ENCODE measurements at regions not wholly inside any gene's neighbourhood (a gene's known extent, or its start where the extent isn't known, plus 50 kb on each side); places are given as distances from the start of the nearest gene placed in this dataset.

DNA sequence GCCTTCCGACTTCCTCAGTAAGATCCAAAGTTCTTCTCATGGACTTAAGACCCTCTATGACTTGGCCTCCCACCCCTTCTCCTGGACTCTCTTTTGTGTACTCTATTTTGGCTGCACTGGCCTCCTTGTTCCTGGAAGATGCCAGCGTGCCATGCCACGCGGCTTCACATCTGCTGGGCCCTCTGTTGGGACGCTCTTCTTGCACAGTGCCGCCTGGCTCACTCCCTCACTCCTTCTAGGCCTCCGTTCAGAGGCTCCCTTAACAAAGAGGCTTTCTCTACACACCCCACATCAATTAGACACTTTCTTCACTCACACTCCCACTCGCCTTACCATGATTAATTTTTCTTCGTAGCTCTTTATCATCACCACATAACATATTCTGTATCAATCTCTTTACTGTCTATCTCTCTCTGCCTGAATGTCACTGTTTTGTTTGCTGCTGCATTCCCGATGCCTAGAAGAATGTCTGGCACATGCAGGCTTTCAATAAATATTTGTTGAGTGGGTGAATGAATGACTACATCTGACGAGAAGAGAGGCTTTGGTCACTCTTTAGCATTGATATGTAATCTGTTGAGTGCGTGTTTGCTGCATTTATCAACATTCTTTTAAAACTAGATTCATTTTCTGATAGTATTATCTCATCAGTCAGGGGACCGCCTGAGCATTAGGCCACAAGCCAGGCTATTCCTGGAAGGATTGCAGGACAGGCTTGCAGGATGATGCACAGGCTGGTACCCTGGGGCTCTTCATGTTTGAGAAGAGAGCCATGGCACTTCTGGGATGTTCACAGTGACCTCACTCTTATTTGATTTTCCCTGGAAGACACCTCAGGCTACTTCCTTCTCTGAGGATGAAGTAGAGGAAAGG, 60.6 kb upstream of the AMPD3 start:
- no peaks in the 10 kb centered on the region for H3K9me3 Mint-ChIP-seq
- ATAC-seq (ENCODE audit: low read depth), result no peak
- no peak overlapping the region for H3K4me3 Mint-ChIP-seq
- no peak for DNase-seq
- peaks cover 7% of the 10 kb centered on the region for H3K4me1 Mint-ChIP-seq
- POLR2A ChIA-PET, result no interaction called here
- H3K27me3 Mint-ChIP-seq, result peaks cover 22% of the 10 kb centered on the region
- H3K27ac Mint-ChIP-seq, result no peak overlapping the region
- H3K36me3 Mint-ChIP-seq, result no peaks in the 10 kb centered on the region

DNA sequence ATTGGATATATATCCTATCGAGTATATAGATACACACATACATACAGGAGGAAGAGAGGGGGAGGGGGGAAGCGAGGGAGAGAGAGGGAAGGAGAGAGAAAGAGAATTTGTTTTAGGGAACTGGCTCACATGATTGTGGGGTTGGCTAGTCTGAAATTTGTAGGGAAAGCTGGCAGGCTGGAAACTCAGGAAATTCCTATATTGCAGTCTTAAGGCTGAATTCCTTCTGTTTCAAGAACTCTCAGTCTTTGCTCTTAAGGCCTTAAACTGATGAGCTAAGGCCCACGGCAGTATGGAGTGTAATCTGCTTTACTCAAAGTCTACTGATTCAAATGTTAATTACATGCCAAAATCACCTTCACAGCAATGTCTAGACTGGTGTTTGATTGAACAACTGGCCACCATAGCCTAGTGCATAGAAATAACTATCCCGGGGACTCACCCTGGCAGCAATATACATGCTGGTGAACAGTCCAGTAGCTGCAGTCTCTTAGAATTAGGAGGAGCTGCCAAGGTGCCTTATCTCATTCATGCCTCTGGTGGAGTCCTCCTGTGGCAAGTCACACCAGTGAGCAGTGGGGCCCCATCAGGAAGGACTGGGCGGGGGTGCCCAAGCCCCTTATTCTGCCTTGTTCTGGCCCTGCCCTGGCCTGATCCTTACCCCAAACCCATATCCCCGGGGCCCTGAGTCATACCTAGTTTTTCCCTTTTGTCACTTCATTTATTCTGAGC, 59.7 kb upstream of the AMPD3 start:
- H3K4me3 Mint-ChIP-seq, result no peak overlapping the region
- H3K9me3 Mint-ChIP-seq, result no peaks in the 10 kb centered on the region
- H3K27me3 Mint-ChIP-seq, result peaks cover 17% of the 10 kb centered on the region
- ATAC-seq (ENCODE audit: low read depth) (no peak), DNase-seq (no peak)
- POLR2A ChIA-PET, result no interaction called here
- H3K27ac Mint-ChIP-seq, result no peak overlapping the region
- no peaks in the 10 kb centered on the region for H3K36me3 Mint-ChIP-seq
- peaks cover 7% of the 10 kb centered on the region for H3K4me1 Mint-ChIP-seq

DNA sequence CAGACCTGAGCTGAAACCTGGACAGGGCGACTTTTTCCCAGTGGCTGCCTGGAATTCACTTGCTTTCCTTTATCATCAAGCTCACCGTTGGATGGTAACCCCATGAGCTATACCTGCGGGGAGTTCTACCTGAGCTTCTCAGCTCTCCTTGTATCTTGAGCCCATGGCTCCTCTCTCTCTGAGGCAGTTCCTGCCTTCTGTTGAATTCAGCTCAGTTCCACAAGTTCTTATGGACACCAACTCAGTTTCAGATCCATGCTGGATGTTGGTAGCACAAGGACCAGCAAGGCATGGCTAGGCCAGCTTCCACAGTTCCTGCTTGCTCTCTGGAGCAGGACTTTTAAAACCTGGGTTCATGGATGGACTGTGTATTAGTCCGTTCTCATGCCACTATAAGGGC, 58.3 kb upstream of the AMPD3 start:
- no peak for ATAC-seq (ENCODE audit: low read depth)
- no peak for DNase-seq
- POLR2A ChIA-PET, result no interaction called here
- H3K36me3 Mint-ChIP-seq, result no peaks in the 10 kb centered on the region
- no peaks in the 10 kb centered on the region for H3K9me3 Mint-ChIP-seq
- H3K4me1 Mint-ChIP-seq, result peaks cover 13% of the 10 kb centered on the region
- peaks cover 12% of the 10 kb centered on the region for H3K27me3 Mint-ChIP-seq
- H3K27ac Mint-ChIP-seq, result no peak overlapping the region
- no peak overlapping the region for H3K4me3 Mint-ChIP-seq

DNA sequence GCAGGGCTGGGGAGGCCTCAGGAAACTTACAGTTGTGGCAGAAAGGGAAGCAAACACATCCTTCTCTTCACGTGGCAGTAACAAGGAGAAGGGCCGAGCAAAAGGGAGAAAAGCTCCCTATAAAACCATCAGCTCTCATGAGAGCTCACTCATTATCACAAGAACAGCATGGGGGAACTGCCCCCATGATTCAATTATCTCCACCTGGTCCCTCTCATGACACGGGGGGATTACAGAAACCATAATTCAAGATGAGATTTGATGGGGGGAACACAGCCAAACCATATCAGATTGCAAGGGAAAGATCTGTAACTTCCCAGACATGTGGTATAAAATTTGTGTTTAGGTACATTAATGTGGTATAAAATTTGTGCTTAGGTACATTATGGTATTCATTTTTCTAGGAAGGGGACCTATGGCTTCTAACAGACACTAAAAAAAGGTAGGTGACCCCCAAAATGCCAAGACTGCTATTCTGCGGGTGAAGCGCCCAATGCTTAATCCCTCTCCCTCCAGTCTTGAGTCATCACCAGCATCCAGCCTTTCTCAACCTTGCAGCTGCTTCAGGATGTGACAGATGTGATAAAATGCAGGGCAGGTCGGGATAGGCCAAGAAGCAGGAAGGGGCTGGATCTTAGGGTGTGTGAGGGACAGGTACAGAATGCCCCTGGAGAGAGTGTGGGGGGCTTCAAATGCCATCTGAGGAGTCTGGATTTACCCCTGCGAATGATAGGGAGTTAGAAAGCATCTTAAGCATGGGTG, 57.7 kb upstream of the AMPD3 start:
- H3K36me3 Mint-ChIP-seq, result no peaks in the 10 kb centered on the region
- no peak overlapping the region for H3K4me3 Mint-ChIP-seq
- no peaks in the 10 kb centered on the region for H3K9me3 Mint-ChIP-seq
- H3K4me1 Mint-ChIP-seq, result peaks cover 13% of the 10 kb centered on the region
- H3K27ac Mint-ChIP-seq, result no peak overlapping the region
- ATAC-seq (ENCODE audit: low read depth) (no peak), DNase-seq (no peak)
- POLR2A ChIA-PET, result no interaction called here
- peaks cover 12% of the 10 kb centered on the region for H3K27me3 Mint-ChIP-seq

DNA sequence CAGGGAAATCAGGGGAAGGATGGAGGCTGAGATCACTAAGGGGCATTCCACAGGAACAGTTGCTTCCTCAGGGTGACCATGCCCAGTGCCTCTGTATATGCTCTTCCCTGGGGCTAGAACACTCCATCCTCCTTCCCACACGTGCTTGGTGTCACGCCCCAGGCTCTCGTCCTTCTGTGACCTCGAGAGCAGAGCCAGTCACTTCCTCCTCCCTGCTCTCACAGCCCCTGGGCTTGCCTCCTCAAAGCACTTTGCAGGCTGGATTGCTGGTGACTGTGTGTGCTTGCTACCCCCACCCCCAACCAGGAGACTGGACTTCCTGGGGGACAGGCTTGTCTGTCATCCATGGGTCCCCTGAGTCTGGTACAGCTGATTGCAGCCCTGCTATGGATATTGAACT, 56.5 kb upstream of the AMPD3 start:
- no peak overlapping the region for H3K27ac Mint-ChIP-seq
- no peak for ATAC-seq (ENCODE audit: low read depth)
- DNase-seq, result no peak
- H3K9me3 Mint-ChIP-seq, result no peaks in the 10 kb centered on the region
- H3K4me1 Mint-ChIP-seq, result peaks cover 13% of the 10 kb centered on the region
- POLR2A ChIA-PET, result no interaction called here
- H3K27me3 Mint-ChIP-seq, result peaks cover 8% of the 10 kb centered on the region
- no peak overlapping the region for H3K4me3 Mint-ChIP-seq
- H3K36me3 Mint-ChIP-seq, result no peaks in the 10 kb centered on the region

DNA sequence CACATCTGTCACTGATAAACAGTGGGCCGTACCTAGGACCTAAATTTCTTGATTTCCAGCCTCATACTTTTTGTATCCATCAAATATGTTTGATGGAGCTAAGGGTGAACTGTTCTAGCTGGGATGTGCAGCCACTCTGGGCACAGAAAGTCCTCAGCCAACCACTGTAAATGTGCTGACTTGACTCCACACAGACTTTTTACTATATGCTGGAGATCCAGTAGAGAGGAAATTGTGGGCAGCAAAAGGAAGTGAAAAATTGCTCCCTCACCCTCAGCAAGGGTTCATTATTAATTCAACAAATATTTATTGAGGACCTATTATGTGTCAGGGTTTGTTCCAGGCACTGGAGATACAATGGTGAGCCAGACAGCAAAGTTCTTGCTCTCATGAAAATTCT, 54.2 kb upstream of the AMPD3 start:
- DNase-seq (no peak), ATAC-seq (ENCODE audit: low read depth) (no peak)
- peaks cover 13% of the 10 kb centered on the region for H3K4me1 Mint-ChIP-seq
- H3K36me3 Mint-ChIP-seq, result no peaks in the 10 kb centered on the region
- POLR2A ChIA-PET, result no interaction called here
- no peaks in the 10 kb centered on the region for H3K9me3 Mint-ChIP-seq
- H3K27ac Mint-ChIP-seq, result no peak overlapping the region
- peaks cover 8% of the 10 kb centered on the region for H3K27me3 Mint-ChIP-seq
- no peak overlapping the region for H3K4me3 Mint-ChIP-seq

DNA sequence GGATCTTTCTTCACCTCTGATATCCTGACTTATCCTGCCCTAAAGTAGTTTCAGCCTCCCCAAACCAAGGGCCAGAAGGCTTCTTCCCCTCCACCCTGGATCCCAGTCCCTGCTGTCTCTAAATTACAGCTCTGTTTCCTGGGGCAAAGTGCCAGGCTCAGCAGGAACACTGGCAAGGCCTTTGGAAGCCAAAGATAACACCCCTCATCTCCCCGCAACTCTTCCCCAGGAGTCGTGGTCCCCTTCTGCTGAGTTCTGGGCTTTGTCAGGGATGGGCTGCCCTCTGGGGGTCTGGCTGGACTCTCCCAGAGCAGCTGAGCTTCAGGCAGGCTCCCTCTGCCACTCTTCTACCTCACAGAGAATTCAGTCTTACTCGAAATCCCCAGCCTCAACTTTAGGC, 53.8 kb upstream of the AMPD3 start:
- H3K27me3 Mint-ChIP-seq, result peaks cover 8% of the 10 kb centered on the region
- ATAC-seq (ENCODE audit: low read depth), result no peak
- no peaks in the 10 kb centered on the region for H3K36me3 Mint-ChIP-seq
- no peak overlapping the region for H3K4me3 Mint-ChIP-seq
- no peak overlapping the region for H3K27ac Mint-ChIP-seq
- no peak for DNase-seq
- H3K9me3 Mint-ChIP-seq, result no peaks in the 10 kb centered on the region
- peaks cover 14% of the 10 kb centered on the region for H3K4me1 Mint-ChIP-seq
- POLR2A ChIA-PET, result no interaction called here

DNA sequence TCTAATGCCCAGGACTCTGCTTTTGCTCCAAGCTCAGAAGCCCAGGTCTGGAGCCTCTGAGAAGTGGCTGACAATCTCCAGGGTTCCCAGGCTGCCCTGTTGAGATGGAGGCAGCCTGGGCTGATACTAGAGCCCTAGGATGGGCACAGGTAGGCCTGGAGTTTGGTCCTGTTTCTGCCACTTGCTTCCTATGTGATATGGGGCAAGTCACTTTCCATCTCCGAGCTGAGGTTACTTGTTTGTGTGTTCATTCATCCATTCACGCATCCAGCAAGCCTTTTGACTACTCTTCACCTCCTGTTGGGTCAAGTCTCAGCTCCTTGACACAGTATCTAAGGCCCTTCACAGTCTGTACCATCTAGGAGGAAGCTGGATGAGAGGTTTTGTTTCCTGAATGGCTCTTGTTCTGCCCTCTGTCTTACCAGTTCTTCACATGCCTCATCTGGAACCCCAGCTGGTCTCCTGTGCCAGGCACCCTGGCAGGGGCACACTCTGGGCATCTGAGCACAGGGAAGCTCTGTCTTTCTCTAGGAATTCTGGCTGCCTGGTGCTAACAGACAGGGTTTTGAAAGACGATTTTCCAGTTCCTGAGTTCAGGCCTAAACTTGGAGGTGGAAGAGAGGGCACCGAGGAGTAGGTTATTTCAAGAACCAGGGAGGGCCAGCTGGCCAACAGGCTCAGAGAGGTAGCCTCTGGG, 53.2 kb upstream of the AMPD3 start:
- DNase-seq (no peak), ATAC-seq (ENCODE audit: low read depth) (no peak)
- Mint-ChIP-seq H3K4me1 (peaks cover 15% of the 10 kb centered on the region), H3K9me3 (no peaks in the 10 kb centered on the region), H3K36me3 (no peaks in the 10 kb centered on the region), H3K27me3 (peaks cover 8% of the 10 kb centered on the region), H3K27ac (peak overlapping the region; percentile 40), H3K4me3 (no peak overlapping the region)
- POLR2A ChIA-PET, result no interaction called here

All from activated naive CD8-positive, alpha-beta T cell treated with anti-CD3 and anti-CD28 coated beads, Interleukin-2, amount 10 ng/mL, durations not matched to agents 7 days and 5 days (primary cell).